ENCODE measurements at regions not wholly inside any gene's neighbourhood (a gene's known extent, or its start where the extent isn't known, plus 50 kb on each side); places are given as distances from the start of the nearest gene placed in this dataset.

GRCh38 chr10:61356354-61356753 is 96.8 kb downstream of the TMEM26 start:
- Histone ChIP-seq H3K79me2 (ENCODE audit: control insufficient read depth, insufficient read depth, low read length) (no peaks in the 10 kb centered on the region), H3K4me3 (ENCODE audit: control extremely low read depth in 1 of 5, extremely low read depth in 1 of 5, insufficient read depth in 1 of 5, low read depth in 2 of 5, low read length in 4 of 5) (no peak overlapping the region), H3K4me2 (replicated peaks; ENCODE audit: low read depth, low read length, poor library complexity, severe bottlenecking) (no peak overlapping the region), H3K27ac (ENCODE audit: low read length in 2 of 2) (no peak overlapping the region), H2AFZ (ENCODE audit: insufficient read depth, low read depth, low read length, poor library complexity, severe bottlenecking) (no peak overlapping the region), H4K20me1 (ENCODE audit: control insufficient read depth, insufficient read depth, low read length, poor library complexity, severe bottlenecking) (no peaks in the 10 kb centered on the region), H3K36me3 (replicated peaks in 1 of 2; ENCODE audit: control extremely low read depth in 1 of 2, control insufficient read depth in 1 of 2, extremely low read depth in 1 of 2, insufficient read depth in 2 of 2, low read length in 1 of 2) (no peaks in the 10 kb centered on the region), H3K4me1 (ENCODE audit: control insufficient read depth in 2 of 2, insufficient read depth in 2 of 2, low read length in 2 of 2) (no peaks in the 10 kb centered on the region), H3K27me3 (replicated peaks in 1 of 4; ENCODE audit: control extremely low read depth in 1 of 4, control insufficient read depth in 3 of 4, insufficient read depth in 4 of 4, low read length in 3 of 4) (no peaks in the 10 kb centered on the region), H3K9me3 (ENCODE audit: control extremely low read depth in 1 of 3, control insufficient read depth in 2 of 3, insufficient read depth in 1 of 3, low read length in 2 of 3) (peaks cover 0 to 1% (median 0%) of the 10 kb centered on the region in 3 donors), H3K9ac (ENCODE audit: low read length) (no peak overlapping the region)
- H3K27ac Mint-ChIP-seq, result no peak overlapping the region
- H3K4me3 Mint-ChIP-seq, result no peak overlapping the region
- ChIA-PET CTCF (no interaction called here), POLR2A (no interaction called here)
- TF ChIP-seq EZH2 (IDR thresholded peaks at IDR 0.05; ENCODE audit: borderline replicate concordance, insufficient read depth, low read depth, low read length, poor library complexity, severe bottlenecking) (no peak), CTCF (IDR thresholded peaks at IDR 0.05) (no peak)
- no peaks in the 10 kb centered on the region for H3K9me3 Mint-ChIP-seq (ENCODE audit: insufficient read depth)
- intact Hi-C loops (cut with micrococcal nuclease), result no loop called here
- DNase-seq (no peak), ATAC-seq (ENCODE audit: low read depth) (no peak)
- no peaks in the 10 kb centered on the region for H3K4me1 Mint-ChIP-seq
- H3K27me3 Mint-ChIP-seq, result peaks cover 10% of the 10 kb centered on the region

GRCh38 chr10:61355211-61355610 is 98.0 kb downstream of the TMEM26 start:
- peaks cover 0 to 1% (median 0%) of the 10 kb centered on the region in 3 donors for H3K9me3 ChIP-seq (ENCODE audit: control extremely low read depth in 1 of 3, control insufficient read depth in 2 of 3, insufficient read depth in 1 of 3, low read length in 2 of 3)
- DNase-seq (no peak), ATAC-seq (ENCODE audit: low read depth) (no peak)
- no peak overlapping the region for H3K4me3 ChIP-seq (ENCODE audit: control extremely low read depth in 1 of 5, extremely low read depth in 1 of 5, insufficient read depth in 1 of 5, low read depth in 2 of 5, low read length in 4 of 5)
- no peaks in the 10 kb centered on the region for H3K36me3 ChIP-seq (replicated peaks in 1 of 2; ENCODE audit: control extremely low read depth in 1 of 2, control insufficient read depth in 1 of 2, extremely low read depth in 1 of 2, insufficient read depth in 2 of 2, low read length in 1 of 2)
- ChIA-PET CTCF (no interaction called here), POLR2A (no interaction called here)
- H3K9me3 Mint-ChIP-seq (ENCODE audit: insufficient read depth), result no peaks in the 10 kb centered on the region
- H3K27me3 Mint-ChIP-seq, result peaks cover 10% of the 10 kb centered on the region
- H3K4me2 ChIP-seq (replicated peaks; ENCODE audit: low read depth, low read length, poor library complexity, severe bottlenecking), result no peak overlapping the region
- H3K4me1 Mint-ChIP-seq, result no peaks in the 10 kb centered on the region
- H3K9ac ChIP-seq (ENCODE audit: low read length), result no peak overlapping the region
- H3K27me3 ChIP-seq (replicated peaks in 1 of 4; ENCODE audit: control extremely low read depth in 1 of 4, control insufficient read depth in 3 of 4, insufficient read depth in 4 of 4, low read length in 3 of 4), result no peaks in the 10 kb centered on the region
- no peak overlapping the region for H3K27ac Mint-ChIP-seq
- H4K20me1 ChIP-seq (ENCODE audit: control insufficient read depth, insufficient read depth, low read length, poor library complexity, severe bottlenecking), result no peaks in the 10 kb centered on the region
- no peaks in the 10 kb centered on the region for H3K4me1 ChIP-seq (ENCODE audit: control insufficient read depth in 2 of 2, insufficient read depth in 2 of 2, low read length in 2 of 2)
- no peak overlapping the region for H2AFZ ChIP-seq (ENCODE audit: insufficient read depth, low read depth, low read length, poor library complexity, severe bottlenecking)
- no CpG with 5 or more reads among the region's 1 CpG for WGBS (ENCODE audit: insufficient coverage)
- no peaks in the 10 kb centered on the region for H3K79me2 ChIP-seq (ENCODE audit: control insufficient read depth, insufficient read depth, low read length)
- H3K4me3 Mint-ChIP-seq, result no peak overlapping the region
- TF ChIP-seq CTCF (IDR thresholded peaks at IDR 0.05) (no peak), EZH2 (IDR thresholded peaks at IDR 0.05; ENCODE audit: borderline replicate concordance, insufficient read depth, low read depth, low read length, poor library complexity, severe bottlenecking) (no peak)
- intact Hi-C loops (cut with micrococcal nuclease), result no loop called here
- H3K27ac ChIP-seq (ENCODE audit: low read length in 2 of 2), result no peak overlapping the region

All from B cell (primary cell).